Prostate gland (tissue), 2 donors: ENCODE measurements at regions not wholly inside any gene's neighbourhood (a gene's known extent, or its start where the extent isn't known, plus 50 kb on each side); places are given as distances from the start of the nearest gene placed in this dataset.

ENCODE experiments used
- DNase-seq: peaks from one replicate; pipeline ENCODE4 v3.0.0-alpha.2; 2019; ENCODE audit warnings: low spot score
- H3K27ac ChIP-seq, 2 donors: fragments of 200-600 bp; sonication (generic); 2 replicates each; pipeline ENCODE4 v1.5.1; 2017 to 2019
- H3K27me3 ChIP-seq: fragments of 200-600 bp; sonication (generic); replicated peaks from 2 replicates; pipeline ENCODE4 v1.5.1; 2019; ENCODE audit not compliant: insufficient read depth
- H3K36me3 ChIP-seq, 2 donors: fragments of 200-600 bp; sonication (generic); 1 replicate in 1 of 2; 2 replicates in 1 of 2; pipeline versions ENCODE4 v1.5.1 to v1.8.1; 2017 to 2019
- H3K4me1 ChIP-seq: fragments of 200-600 bp; sonication (generic); replicated peaks from 2 replicates; pipeline ENCODE4 v1.5.1; 2019
- H3K4me3 ChIP-seq, 2 donors: fragments of 200-600 bp; sonication (generic); 2 replicates each; pipeline ENCODE4 v1.5.1; 2017 to 2019
- H3K9me3 ChIP-seq: fragments of 200-600 bp; sonication (generic); 2 replicates; pipeline ENCODE4 v1.5.1; 2017
- POLR2A ChIP-seq: fragments of 450-650 bp; IDR thresholded peaks from one replicate; pipeline ENCODE4 v1.6.1; 2016; ENCODE audit warnings: antibody characterized with exemption, mild to moderate bottlenecking
- POLR2AphosphoS5 ChIP-seq: sonication (generic); formaldehyde crosslinking; IDR thresholded peaks from one replicate; pipeline ENCODE4 v1.6.1; 2017; ENCODE audit warnings: antibody characterized with exemption
- WGBS: methylation state at CpG from one replicate; pipeline ENCODE4 v1.1.5; 2018; 5-methylcytosine and 5-hydroxymethylcytosine counted together
- intact Hi-C: fragments of 100-400 bp; cut with DNase I; formaldehyde crosslinking; loops from one replicate; pipeline ENCODE4 v1.14.2; 2022
- TF ChIP-seq, protein P1 (sequence below), 4 experiments: fragments of 200-600 bp in 2 of 4; fragments of 450-650 bp in 2 of 4; sonication (generic) in 2 of 4; IDR thresholded peaks; 1 replicate in 3 of 4; 2 replicates in 1 of 4; pipeline ENCODE4 v1.5.1; 2016 to 2019; ENCODE audit warnings: antibody characterized with exemption in 4 of 4, mild to moderate bottlenecking in 2 of 4, moderate library complexity in 2 of 4

DNA sequence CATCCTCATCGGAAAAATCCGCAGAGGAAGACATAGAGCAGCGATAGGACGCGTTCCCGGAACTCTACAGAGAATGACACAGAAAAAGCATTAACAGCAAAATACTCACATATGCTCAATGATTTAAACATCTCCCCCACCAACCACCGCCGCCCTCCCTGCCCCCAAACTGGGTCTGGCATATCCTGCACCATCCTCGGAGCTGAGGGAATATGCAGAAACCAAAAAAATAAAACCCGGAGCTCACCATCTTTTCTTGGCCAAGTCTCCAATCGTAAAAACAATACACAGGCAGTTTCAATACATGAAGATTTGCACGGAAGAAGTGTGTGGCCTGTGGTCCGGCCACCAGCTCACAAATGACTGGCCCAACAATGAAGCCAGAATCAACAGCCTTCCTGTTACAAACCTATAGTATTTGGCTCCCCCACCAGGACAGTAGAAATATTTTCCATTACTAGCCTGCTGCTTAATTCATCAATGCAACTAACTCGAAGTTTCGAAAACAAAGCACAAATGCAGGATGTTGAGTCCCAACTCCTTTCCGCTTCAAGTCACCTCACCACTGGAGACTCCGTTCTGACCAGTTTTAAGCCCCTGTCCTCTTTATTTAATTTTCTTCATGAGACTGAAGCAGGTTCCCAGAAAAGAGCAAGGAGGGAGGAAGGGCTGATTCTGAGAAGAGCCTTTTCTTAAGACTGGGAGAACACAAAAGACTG lies 103.2 kb upstream of the BEND6 start:
- DNase-seq = peak; percentile 18
- H3K9me3 ChIP-seq = no peaks in the 10 kb centered on the region
- no peaks in the 10 kb centered on the region for H3K27me3 ChIP-seq
- no peaks in the 10 kb centered on the region for H3K36me3 ChIP-seq
- H3K4me1 ChIP-seq = no peaks in the 10 kb centered on the region
- WGBS = 7% methylated on average over 17 of the region's 17 CpGs
- no peak overlapping the region for H3K27ac ChIP-seq
- peak; percentile 5 for TF ChIP-seq POLR2AphosphoS5
- TF ChIP-seq, protein P1, sequence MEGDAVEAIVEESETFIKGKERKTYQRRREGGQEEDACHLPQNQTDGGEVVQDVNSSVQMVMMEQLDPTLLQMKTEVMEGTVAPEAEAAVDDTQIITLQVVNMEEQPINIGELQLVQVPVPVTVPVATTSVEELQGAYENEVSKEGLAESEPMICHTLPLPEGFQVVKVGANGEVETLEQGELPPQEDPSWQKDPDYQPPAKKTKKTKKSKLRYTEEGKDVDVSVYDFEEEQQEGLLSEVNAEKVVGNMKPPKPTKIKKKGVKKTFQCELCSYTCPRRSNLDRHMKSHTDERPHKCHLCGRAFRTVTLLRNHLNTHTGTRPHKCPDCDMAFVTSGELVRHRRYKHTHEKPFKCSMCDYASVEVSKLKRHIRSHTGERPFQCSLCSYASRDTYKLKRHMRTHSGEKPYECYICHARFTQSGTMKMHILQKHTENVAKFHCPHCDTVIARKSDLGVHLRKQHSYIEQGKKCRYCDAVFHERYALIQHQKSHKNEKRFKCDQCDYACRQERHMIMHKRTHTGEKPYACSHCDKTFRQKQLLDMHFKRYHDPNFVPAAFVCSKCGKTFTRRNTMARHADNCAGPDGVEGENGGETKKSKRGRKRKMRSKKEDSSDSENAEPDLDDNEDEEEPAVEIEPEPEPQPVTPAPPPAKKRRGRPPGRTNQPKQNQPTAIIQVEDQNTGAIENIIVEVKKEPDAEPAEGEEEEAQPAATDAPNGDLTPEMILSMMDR (IDR thresholded peaks at IDR 0.05) = peak in 3 of 4 experiments; percentile 32 to 59 (median 54)
- no peak for TF ChIP-seq POLR2A
- peak overlapping the region; percentile 13 to 25 for H3K4me3 ChIP-seq
- intact Hi-C loops = loop anchor here (2.0 to 5.0 kb wide), 2 partner anchors 143 to 214 kb away; no protein-coding TSS in a partner anchor

DNA sequence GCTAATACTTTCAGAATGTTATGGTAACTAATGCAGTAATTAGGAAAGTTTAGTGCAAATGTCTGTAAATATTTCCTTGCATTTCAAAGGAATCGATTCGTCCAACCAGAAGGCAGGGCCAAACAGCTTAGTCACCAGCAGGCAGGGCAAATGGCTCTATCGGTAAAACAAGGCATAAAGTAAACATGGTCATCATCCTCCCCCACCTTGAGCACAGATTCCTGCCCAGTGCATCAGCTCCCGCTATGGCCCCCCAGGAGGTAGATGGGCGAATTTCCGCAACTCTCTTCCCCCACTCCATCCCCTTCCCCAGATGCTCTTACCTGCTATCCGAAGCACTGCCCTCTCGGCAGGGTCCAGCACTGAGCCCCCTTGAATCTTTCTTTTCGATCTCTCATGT lies 103.8 kb upstream of the BEND6 start:
- H3K9me3 ChIP-seq = no peaks in the 10 kb centered on the region
- H3K36me3 ChIP-seq = no peaks in the 10 kb centered on the region
- H3K4me3 ChIP-seq = peak overlapping the region; percentile 13 to 25
- intact Hi-C loops = loop anchor here (2.0 to 5.0 kb wide), 2 partner anchors 142 to 214 kb away; no protein-coding TSS in a partner anchor
- 14% methylated on average over 9 of the region's 9 CpGs for WGBS
- no peak overlapping the region for H3K27ac ChIP-seq
- TF ChIP-seq POLR2A (no peak), POLR2AphosphoS5 (no peak)
- TF ChIP-seq, protein P1 (IDR thresholded peaks at IDR 0.05) = no peak
- no peaks in the 10 kb centered on the region for H3K4me1 ChIP-seq
- no peaks in the 10 kb centered on the region for H3K27me3 ChIP-seq
- DNase-seq = no peak

DNA sequence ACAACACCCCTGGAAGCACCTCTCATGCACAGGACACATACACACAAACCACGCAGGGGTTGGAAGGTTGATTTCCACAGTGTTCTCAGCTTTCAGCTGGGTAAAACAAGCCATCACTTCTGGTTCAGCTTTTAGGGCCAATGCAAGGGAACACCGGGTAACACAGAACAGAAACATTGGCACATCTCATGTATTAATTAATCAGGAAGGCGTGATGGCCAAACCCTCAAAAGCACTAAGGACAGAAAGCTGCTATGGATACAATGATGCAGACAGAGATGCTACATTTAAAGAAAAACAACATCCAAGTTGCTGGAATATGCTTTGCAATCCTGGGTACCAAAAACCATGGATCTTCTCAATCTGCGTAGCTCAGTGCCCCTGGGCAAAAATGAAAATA lies 104.3 kb upstream of the BEND6 start:
- no peaks in the 10 kb centered on the region for H3K36me3 ChIP-seq
- intact Hi-C loops = loop anchor here (2.0 to 5.0 kb wide), 2 partner anchors 142 to 213 kb away; no protein-coding TSS in a partner anchor
- H3K27ac ChIP-seq = no peak overlapping the region
- no peaks in the 10 kb centered on the region for H3K9me3 ChIP-seq
- H3K4me1 ChIP-seq = no peaks in the 10 kb centered on the region
- H3K4me3 ChIP-seq = peak overlapping the region in 1 of 2 donors; percentile 13
- TF ChIP-seq POLR2AphosphoS5 (no peak), POLR2A (no peak)
- TF ChIP-seq, protein P1 (IDR thresholded peaks at IDR 0.05) = no peak
- WGBS = 53% methylated on average over 4 of the region's 4 CpGs
- H3K27me3 ChIP-seq = no peaks in the 10 kb centered on the region
- DNase-seq = no peak

DNA sequence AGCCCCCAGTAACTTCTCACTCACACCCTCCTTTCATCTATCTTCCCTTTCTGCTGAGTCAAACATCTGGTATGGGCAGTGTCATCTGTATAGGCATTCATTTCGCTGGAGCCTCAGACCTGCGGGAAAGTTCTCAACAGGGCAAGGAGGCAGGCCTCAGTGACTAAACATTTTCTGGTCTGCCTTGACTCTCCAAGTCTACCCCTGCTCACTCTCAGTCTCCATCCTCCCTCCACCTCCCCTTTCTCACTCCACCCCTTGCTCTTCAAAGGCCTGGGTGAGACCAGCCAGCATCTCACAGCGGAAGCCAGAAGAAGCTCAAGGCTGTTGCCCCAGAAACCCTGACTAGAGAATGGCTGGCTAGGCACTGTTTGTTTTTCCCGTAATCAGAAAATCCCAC lies 105.0 kb upstream of the BEND6 start:
- no peak for DNase-seq
- TF ChIP-seq, protein P1 (IDR thresholded peaks at IDR 0.05) = no peak
- no peaks in the 10 kb centered on the region for H3K4me1 ChIP-seq
- no peaks in the 10 kb centered on the region for H3K27me3 ChIP-seq
- H3K36me3 ChIP-seq = no peaks in the 10 kb centered on the region
- H3K4me3 ChIP-seq = no peak overlapping the region
- intact Hi-C loops = loop anchor here (2.0 to 5.0 kb wide), 2 partner anchors 141 to 213 kb away; no protein-coding TSS in a partner anchor
- no peaks in the 10 kb centered on the region for H3K9me3 ChIP-seq
- WGBS = 91% methylated on average over 4 of the region's 4 CpGs
- H3K27ac ChIP-seq = no peak overlapping the region

DNA sequence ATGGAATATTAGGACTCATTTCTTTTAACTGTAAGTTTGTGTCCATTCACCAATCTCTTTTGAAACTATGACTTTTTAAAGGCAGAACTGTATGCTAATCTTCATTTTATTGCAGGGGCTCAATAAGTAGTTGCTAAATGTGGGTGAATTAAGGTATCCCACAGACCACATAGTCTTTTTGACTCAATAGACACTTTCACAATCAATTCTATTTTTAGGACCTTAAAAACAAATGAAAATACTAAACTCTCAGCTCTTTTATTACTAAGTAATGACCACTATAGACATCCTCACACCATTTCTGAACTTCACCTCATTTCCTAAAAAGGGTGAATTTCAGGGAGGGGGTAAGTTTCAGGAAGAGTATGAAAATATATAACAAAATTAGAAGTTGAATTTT lies 106.8 kb upstream of the BEND6 start:
- TF ChIP-seq, protein P1 (IDR thresholded peaks at IDR 0.05) = no peak
- no peak for TF ChIP-seq POLR2A
- no peaks in the 10 kb centered on the region for H3K36me3 ChIP-seq
- H3K27ac ChIP-seq = no peak overlapping the region
- intact Hi-C loops = no loop called here
- DNase-seq = no peak
- H3K9me3 ChIP-seq = no peaks in the 10 kb centered on the region
- no peaks in the 10 kb centered on the region for H3K27me3 ChIP-seq
- no peaks in the 10 kb centered on the region for H3K4me1 ChIP-seq
- H3K4me3 ChIP-seq = no peak overlapping the region
